CD4-positive, alpha-beta T cell treated with Interleukin-1 beta for 1 hour (primary cell): ENCODE measurements at regions not wholly inside any gene's neighbourhood (a gene's known extent, or its start where the extent isn't known, plus 50 kb on each side); places are given as distances from the start of the nearest gene placed in this dataset.
"Not testable (repeated sequence)": the region's sequence is repeated elsewhere in the genome, so short reads cannot be mapped to it uniquely, and the experiment has no call there.

Experiments used
- DNase-seq, 2 donors: peaks; one replicate each; pipeline ENCODE4 v3.0.0-alpha.2; 2020 to 2022

DNA sequence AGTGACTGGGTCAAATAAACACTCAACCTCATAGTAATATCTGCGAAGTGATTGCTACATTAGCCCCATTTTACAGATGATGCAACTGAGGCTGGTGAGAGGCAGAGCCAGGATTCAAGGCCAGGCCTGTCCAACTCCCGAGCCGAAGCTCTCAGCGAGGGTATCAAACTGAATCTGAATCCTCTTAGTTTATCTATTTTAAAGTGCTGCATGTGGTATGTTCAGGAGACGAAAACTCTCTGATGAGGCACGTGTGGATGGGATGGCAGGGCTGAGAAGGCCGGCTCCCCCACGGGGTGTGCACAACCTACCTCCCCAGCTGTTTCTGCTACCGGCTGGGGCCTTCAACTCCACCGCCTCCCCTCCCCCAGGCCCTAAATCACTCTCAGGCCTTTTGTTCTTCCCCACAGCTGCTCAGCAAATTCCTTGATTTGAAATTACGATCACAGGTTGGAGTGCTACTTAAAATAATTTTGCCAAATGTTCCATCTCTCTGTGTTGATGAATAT, 171.8 kb downstream of the TOMM20 start:
- no peak for DNase-seq

DNA sequence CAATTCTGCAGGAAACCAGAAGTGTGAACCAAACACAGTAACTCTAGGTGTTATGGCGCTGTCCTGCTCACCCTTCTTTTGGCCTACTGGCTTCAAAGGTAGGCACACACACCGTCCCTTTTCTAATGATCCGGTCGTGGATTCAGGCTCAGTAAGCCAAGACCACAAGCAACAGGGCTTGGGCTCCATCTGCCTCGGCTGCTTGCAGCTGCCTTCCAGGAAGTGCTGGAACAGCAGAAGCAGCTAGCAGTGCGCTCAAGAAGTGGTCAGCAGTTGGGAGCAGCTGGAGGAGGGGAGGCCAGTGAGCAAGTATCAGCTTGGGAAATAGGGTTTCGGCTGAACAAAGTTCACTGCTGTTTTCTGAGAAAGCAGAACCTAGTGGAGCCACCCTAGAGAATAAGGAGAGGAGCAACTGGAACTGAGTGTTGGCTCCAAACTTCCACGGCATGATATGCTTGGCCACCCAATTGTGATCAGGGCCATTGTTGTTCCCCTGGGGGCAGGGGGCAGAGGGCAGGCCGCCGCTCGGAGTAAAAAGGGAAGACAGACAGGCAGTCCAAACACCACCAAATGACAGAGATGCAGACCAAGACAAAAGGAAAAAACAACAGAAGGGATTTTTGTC, 173.4 kb downstream of the TOMM20 start:
- peak in 1 of 2 donors; percentile 54 for DNase-seq

DNA sequence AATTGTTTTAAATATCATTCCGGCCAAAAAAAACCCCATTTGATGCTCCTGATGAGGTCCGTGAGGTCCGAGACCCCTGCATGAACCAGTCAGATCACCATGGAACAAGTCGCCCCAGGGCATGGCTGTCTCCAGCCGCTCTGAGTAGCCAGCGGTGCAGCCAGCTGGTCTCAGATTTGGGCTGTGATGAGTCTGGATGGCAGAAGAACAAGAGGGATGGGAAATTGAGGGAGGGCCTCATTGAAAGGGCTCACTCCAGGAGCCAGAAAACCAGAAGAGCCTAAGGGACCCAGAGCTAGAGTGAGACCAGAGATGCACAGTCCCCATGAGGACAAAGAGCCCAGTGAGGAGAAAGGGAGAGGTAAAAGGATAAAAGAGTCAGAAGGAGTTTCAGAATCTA, 174.0 kb downstream of the TOMM20 start:
- no peak for DNase-seq

DNA sequence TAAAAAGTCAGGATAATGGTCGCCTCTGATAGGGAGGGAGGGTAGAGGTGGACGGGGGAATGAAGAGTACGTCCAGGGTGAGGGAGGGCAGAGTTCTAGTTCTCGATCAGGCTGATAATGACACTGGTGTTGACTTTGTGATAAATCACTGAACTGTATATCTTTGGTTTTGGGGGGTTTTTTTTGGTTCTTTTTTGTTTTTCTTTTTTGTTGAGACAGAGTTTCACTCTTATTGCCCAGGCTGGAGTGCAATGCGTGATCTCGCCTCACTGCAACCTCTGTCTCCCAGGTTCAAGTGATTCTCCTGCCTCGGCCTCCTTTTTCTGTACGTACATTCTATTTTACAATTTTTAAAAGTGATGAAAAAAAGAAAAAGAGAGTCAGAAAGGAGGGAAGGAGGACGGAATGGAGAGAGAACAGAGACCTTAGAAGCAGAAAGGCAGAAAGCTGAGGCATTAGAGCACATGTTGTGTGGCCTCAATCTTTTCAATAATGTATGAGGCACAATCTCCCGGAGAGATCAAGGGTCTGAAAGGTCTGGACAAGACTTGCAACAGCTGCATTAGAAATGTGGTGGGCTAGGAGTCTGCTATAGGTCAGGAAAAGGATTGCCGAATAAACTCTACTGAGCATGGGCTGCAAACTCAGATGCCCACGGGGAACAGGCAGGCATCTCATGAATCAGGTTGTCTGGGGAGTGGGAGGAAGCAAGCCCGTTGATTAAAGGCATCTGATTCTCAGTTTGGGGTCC, 174.8 kb downstream of the TOMM20 start:
- DNase-seq, result no peak

DNA sequence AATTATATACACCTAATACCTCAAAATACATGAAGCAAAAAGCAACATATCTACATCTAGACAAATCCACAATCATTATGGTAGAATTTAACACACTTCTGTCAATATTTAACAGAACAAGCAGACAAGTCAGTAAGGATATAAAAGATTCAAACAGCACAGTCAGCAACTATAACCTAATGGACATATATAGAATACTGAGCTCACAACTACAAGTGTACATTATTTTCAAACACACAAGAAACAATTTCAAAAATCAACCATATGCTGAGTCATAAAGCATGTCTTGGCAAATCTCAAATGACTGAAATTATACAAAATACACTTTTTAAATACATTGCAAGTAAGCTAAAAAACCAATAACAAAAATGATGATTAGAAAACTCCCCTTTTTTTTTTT, 178.0 kb downstream of the TOMM20 start:
- no peak for DNase-seq

DNA sequence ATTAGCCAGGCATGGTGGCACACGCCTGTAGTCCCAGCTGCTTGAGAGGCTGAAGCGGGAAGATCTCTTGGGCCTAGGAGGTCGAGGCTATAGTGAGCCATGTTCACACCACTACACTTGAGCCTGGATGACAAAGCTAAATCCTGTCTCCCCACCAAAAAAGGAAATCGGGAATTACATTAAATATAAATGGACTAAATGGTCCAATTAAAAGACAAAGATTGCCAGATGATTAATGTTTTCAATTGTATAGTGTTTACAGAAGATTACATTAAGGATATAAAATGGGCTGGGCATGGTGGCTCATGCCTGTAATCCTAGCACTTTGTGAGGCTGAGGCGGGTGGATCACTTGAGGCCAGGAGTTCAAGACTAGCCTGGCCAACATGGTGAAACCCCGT, 179.1 kb downstream of the TOMM20 start:
- DNase-seq, result not testable (repeated sequence)

DNA sequence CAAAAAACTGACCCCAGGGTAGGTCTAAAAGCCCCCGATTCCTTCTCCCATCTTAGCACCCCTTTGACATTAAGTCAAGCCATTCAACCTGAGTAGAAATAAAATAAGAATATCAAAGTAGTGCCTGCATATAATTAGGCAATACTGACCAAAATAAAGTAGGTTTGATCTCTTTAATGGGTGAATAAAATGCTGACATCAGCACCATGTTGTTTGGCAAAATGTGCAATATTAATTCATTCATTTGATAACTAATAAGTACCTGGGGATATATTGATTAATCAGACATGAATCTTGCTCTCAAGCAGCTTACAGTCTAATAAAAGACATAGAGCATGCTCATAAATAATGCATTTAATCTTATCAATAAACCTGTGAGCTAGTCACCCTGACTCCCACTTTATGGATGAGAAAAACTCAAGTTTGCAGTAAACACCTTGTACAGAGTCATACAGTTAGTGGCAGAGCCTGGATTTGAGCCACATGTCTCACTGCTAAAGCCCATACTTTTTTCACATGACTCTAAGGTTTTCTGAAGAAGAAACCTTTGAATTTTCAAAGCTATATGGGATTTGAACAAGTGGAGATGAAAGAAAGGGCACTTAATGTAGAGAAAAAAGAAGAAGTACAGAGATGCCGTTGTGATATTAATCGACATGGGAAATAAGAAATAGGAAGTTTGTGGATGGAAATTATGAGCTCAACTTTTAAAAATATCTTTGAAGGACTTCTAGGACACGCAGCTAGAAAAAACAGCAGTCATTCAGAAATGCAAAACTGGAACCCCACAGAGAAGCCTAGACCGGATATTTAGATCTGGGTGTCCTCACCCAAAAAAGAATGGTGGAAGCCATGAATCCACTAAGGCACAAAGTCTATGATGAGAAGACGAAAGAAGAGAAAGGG, 183.9 kb downstream of the TOMM20 start:
- DNase-seq, result no peak

DNA sequence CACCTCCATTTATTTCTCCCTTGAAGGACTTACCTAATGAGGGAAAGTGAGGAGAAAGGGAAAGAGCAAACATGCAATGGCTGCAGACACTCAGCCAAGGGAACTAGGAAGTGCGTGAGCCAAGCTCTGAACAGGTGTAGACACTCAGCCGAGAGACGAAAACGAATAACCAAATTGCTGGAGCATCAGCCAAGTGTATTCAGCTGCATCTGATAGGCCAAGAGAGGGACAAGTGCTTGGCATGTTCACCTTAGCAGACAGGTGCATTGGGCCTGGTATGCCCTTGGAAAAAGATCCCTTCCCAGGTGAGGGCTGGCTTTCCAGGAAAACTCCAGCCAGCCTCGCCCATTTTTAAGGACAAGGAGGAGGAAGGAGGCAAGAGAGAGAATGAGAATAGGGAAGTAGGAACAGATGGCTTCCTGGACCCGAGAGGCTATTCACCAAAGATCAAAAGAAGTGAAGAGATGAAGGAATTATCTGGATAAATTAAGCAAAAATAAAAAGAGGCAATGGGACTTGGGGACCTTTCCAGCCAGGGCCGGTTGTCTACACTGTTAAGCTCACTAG, 184.7 kb downstream of the TOMM20 start:
- DNase-seq, result no peak

DNA sequence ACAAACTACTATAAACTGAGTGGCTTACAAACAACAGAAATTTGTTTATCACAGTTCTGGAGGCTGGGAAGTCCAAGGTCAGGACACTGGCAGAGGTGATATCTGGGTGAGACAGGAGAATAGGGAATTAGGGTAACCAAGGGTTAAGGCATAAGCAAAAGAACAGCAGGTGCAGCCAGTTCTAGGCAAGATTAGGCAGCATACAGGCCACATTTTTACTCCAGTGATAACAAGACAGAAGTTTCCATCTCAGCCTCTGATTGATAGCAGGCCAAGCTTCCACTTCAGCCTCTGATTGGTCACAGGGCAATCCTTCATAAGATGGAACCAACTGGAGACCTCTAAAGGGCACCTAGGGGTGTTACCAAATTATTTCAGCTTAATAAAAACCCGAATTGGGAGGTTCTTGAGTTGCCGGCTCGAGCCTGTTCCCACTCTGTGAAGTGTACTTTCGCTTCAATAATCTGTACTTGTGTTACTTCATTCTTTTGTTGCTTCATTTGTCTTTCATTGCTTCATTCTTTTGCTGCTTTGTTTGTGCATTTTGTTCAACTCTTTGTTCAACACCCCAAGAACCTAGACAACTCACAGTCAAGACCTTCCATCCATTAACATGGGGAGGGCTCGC, 185.6 kb downstream of the TOMM20 start:
- no peak for DNase-seq

DNA sequence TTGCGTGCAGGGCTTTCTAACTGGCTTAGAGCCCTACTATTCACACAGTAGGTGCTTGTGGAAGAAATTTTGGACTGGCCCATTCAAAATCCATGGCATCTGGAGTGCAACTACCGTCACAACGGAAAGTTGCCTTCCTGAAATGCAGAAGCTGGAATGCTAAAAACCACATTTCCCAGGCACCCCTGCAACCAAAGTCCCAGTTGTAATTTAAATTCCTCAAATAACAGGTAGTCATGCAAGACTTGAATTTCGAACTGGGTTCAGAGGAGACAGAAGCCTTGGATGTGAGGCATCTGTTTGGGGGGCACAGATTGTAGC, 186.7 kb downstream of the TOMM20 start:
- DNase-seq, result no peak

DNA sequence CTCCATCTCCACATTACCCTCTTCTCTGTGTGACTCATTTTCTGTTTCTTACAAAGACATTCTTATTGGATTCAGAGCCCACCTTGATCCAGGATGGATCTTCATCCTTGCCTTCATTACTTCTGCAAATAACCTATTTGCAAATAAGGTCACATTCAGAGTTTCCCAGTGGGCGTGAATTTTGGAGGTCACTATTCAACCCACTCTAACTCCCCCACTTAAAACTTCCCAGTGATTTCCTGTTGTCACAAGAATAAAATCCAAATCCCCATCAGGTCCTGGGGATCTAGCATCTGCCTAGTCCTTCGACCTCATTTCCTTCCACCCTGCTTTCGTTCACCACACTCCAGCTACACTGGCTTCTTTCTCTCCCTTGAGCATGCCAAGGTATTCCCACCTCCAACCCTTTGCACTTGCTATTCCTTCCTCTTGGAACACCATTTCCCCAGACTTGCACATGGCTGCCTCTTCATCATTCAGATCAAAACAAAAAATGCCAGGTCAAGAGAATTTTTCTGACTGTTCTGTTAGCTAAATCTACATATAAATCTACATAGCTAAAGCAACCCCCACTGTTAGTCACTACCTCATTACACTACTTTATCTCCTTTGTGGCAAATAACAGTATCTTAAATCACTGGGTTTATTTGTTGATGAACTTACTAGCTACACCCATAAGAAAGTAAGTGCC, 187.2 kb downstream of the TOMM20 start:
- DNase-seq, result no peak

DNA sequence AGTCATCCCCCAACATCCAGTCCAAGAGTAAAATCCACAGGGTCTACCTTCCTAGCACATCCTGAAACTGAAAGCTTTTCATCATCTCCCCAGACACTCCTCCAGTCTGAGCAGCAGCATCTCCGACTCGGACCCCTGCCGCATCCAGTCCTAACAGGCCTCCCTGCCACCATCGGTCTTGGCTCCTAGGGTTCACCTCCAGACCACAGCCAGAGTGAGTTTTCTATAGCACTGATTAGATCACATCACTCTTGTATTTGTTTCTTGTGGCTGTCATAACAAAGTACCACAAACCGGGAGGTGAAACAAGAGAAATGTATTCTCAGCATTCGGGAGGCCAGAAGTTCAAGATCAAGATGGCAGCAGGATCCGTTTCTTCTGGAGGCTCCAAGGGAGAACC, 187.8 kb downstream of the TOMM20 start:
- DNase-seq, result no peak

DNA sequence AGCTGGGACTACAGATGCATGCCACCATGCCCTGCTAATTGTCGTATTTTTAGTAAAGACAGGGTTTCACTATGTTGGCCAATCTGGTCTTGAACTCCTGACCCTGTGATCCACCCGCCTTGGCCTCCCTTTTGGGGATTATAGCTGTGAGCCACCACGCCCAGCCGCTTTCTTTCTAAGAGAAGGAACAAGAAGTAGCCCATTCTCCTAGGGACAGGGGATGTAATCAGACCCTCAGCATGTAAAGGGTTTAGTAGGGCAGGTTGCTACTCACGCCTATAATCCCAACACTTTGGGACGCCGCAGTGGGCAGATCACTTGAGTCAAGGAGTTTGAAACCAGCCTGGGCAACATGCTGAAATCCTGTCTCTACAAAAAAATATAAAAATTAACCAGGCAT, 189.7 kb downstream of the TOMM20 start:
- no peak for DNase-seq

DNA sequence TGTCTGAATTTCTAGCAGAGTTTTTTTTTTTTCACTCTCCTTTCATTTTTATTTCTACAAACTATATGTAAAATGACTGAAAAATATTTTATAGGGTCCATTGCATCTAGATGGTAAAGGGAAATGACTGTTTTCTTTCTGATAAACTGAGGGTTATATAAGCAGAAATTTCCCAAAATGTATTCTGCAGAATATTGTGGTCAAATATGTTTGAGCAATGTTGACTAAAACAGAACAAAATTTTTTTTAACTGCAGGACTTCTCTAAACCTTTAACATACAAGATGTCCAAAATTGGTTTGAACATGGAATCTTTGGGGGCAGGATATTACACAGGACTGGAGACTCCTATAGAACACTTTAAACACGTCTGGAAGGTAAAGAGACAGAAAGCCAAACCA, 190.5 kb downstream of the TOMM20 start:
- DNase-seq, result no peak

DNA sequence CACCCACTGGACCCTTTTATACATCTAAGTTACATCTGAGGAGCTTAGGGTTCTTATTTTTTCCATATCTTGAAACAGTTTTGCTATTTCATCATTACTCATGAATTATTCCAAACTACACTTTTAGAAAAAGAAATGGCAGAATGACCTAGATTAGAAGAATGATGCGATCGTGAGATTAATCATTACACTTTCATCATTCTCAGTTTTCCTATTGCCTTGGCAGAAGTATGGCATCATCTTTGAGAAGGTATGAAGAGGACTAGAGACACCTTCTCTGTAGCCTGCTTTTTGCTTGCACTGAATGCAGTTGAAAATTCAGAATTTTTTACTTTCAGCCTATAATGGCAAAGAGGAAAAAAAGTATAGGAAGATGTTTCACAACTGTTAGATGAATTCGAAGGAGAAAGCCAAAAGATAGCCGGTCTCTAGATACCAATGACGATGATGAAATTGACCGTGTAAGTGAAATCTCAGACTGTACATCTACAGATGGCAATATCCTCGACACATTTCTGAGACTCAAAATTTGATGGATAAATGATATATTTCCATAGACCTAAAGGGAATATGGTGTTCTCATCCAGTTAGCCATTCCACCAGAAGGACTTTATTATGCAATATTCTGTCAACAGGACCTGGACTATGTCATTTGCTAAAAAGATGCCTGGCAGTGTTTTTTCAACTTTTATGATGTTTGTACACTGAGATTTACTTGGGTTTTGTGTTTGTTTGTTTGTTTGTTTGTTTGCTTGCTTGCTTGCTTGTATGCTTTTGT, 191.8 kb downstream of the TOMM20 start:
- no peak for DNase-seq

DNA sequence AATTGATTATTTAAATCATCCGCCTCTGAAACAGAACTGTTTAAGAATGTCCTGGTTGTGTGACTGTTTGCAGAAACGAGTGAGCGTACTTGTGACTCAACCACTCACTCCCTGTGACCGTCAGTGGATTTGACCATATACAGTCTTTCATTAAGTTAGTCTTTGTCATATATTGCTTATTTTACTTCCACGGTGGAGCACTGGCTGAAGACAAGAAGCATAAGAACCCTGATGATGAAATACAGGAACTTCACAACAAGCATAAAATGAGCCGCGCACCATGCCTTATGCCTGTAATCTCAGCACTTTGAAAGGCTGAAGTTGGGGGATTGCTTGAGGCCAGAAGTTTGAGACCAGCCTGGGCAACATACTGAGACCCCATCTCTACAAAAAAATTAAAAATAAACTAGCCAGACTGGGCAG, 194.0 kb downstream of the TOMM20 start:
- peak in 1 of 2 donors; percentile 58 for DNase-seq

DNA sequence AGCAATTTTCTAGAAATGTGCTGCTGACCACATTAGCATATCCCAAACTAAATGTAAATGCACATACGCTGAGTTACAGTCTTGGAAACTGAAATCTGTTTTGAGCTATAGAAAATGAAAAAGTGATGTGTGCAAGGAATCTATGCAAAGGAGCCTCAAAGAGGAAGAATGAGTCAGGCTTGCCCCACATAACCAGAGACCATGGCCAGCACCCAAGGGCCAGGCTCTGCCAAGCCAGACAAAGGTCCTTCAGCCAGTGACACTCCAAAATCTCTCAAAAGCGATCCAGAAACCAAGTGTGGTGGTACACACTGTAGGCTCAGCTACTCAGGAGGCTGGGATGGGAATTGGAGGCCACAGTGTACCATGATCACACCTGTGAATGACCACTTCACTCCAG, 195.2 kb downstream of the TOMM20 start:
- DNase-seq, result peak in 1 of 2 donors; percentile 60

DNA sequence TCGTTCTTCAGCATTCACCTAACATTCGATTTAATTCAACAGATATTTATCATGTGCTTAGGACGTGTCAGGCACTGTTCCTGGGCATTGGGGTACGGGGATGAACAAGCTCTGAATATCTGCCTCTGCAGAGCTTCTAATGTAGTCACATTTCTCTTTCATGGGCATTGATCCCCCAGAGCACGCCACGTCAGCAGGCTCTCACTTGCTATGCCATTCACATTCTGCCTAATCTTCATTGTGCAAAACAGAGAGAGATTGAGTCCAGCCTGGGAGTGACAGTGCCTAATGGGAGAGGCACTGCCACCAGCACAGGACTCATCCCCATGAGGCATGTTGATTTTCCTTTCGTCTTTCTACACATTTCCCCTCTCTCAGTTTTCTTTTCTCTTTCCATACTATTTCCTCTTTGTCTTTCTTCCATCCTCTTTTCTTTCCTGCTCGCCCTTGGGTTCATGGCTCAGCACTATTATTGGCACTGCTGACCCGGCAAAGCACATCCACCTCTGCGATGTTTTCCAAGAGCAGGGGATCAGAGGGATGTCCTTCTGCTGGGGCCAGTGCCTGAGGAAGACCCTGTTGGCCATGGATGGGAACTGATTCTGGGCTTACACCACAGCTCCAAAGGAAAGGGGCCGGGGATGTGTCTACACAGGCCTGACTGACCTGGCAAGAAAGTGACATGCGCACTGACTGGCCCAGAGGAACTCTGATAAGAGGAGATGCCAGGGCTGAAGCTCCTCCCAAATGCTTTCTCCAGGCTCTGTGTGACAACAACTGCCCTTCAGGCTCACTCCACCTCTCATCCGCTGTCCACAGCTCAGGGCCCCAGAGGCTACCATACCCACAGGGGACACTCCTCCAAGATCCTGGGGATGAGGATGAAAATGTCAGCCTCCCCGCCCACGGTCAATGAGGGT, 195.9 kb downstream of the TOMM20 start:
- DNase-seq, result peak in 1 of 2 donors; percentile 33

DNA sequence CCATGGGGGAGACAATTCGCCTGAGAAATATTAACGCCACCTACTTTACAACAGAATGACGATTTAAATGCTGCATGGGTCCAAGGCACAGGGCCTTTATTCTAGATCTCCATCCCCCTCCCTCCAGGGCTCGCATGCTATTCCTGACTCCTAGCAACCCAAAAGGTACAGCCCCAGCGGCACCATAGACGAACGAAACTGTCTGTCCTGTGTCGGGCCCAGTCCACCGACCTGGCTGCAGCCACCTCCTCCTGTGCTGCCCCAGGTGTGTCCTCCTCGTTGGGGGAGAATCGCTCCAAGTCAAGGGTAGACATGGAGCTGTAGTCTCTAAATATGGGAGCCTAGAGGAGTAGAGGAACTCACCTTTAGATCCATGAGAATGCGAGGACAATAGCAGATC, 196.5 kb downstream of the TOMM20 start:
- no peak for DNase-seq

DNA sequence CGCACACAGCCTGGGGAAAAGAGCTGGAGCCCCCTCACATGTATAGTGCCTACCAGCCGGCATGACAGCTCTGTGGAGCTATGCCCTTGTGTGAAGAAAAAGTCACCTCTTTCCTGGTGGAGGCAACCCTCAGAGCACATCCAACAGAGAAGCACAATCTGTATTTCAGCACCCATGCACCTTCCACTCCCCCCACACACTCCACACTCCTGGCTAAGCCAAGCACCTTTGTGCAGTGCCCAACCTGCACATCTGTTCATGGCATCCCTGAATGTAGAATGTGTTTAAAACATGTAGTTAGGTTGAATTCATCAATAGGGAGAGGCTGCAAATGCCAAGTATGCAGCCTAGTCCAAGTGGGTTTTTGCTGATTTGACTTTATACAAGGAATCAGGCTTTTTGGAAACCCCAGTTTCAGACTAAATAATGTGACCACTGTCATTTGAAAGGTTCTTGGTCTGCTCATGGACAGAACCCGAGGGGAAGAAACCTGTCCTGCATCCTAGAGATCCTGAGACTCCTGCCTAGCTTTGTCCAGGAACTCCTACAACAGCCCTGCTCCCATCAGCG, 197.1 kb downstream of the TOMM20 start:
- no peak for DNase-seq
